WTC11 (cell line): ENCODE measurements at regions not wholly inside any gene's neighbourhood (a gene's known extent, or its start where the extent isn't known, plus 50 kb on each side); places are given as distances from the start of the nearest gene placed in this dataset.

ENCODE experiments used
- ATAC-seq: fragments of 200-7000 bp; cut with Tn5 transposase; 2 replicates; pipeline ENCODE4 v1.10.0; 2021; ENCODE audit warnings: mild to moderate bottlenecking, moderate library complexity
- CTCF ChIA-PET: fragments of 300-600 bp; sonication (Branson Sonifier 250); formaldehyde crosslinking; loops from one replicate; lab custom pipeline; 2021; ENCODE audit warnings: antibody characterized with exemption; lab: Charles Lee
- POLR2A ChIA-PET: fragments of 350-600 bp; sonication (Branson Sonifier 250); formaldehyde crosslinking; loops from one replicate; lab custom pipeline; 2021; ENCODE audit warnings: antibody characterized with exemption; lab: Charles Lee
- DNase-seq: peaks from one replicate; pipeline ENCODE4 v3.0.0; 2021; ENCODE audit warnings: low spot score
- H3K27ac Mint-ChIP-seq: 2 replicates; pipeline ENCODE4 v1.8.0; 2021; ENCODE audit warnings: mixed read lengths
- H3K27me3 Mint-ChIP-seq: 2 replicates; pipeline ENCODE4 v1.8.0; 2021; ENCODE audit warnings: low read depth, mild to moderate bottlenecking, moderate library complexity, mixed read lengths
- H3K36me3 Mint-ChIP-seq: 2 replicates; pipeline ENCODE4 v1.8.0; 2021; ENCODE audit warnings: mixed read lengths
- H3K4me1 Mint-ChIP-seq: 2 replicates; pipeline ENCODE4 v1.8.0; 2022; ENCODE audit warnings: mixed read lengths
- H3K4me3 Mint-ChIP-seq: 2 replicates; pipeline ENCODE4 v1.8.0; 2021; ENCODE audit warnings: mild to moderate bottlenecking, moderate library complexity, mixed read lengths
- H3K9me3 Mint-ChIP-seq: 2 replicates; pipeline ENCODE4 v1.8.0; 2021; ENCODE audit warnings: mixed read lengths
- CREM ChIP-seq: sonication (generic); formaldehyde crosslinking; IDR thresholded peaks from 2 replicates; pipeline ENCODE4 v1.8.1; 2022; ENCODE audit warnings: mild to moderate bottlenecking, missing genetic modification reagents, moderate library complexity
- CTCF ChIP-seq: fragments of 200-600 bp; IDR thresholded peaks from 2 replicates; pipeline ENCODE4 v1.8.0; 2022; ENCODE audit warnings: antibody characterized with exemption
- GABPB1 ChIP-seq: sonication (generic); formaldehyde crosslinking; IDR thresholded peaks from 2 replicates; pipeline ENCODE4 v1.8.1; 2023; ENCODE audit warnings: mild to moderate bottlenecking, missing genetic modification reagents
- HMGXB4 ChIP-seq: sonication (generic); formaldehyde crosslinking; IDR thresholded peaks from 2 replicates; pipeline ENCODE4 v1.8.1; 2023; ENCODE audit warnings: mild to moderate bottlenecking, moderate library complexity, missing genetic modification reagents
- MLX ChIP-seq: sonication (generic); formaldehyde crosslinking; IDR thresholded peaks from 2 replicates; pipeline ENCODE4 v1.8.1; 2023; ENCODE audit warnings: mild to moderate bottlenecking, missing genetic modification reagents, moderate library complexity
- NFYB ChIP-seq: sonication (generic); formaldehyde crosslinking; conservative IDR thresholded peaks from 2 replicates; pipeline ENCODE4 v1.8.0; 2022; ENCODE audit warnings: low read depth, missing genetic modification reagents
- NR1H2 ChIP-seq: sonication (generic); formaldehyde crosslinking; IDR thresholded peaks from 2 replicates; pipeline ENCODE4 v1.9.0; 2021; ENCODE audit warnings: mild to moderate bottlenecking, moderate library complexity, missing genetic modification reagents
- PRRX2 ChIP-seq: fragments of 250-450 bp; sonication (Bioruptor Pico); IDR thresholded peaks from 2 replicates; pipeline ENCODE4 v1.8.0; 2021; ENCODE audit warnings: mild to moderate bottlenecking
- RELA ChIP-seq: sonication (generic); formaldehyde crosslinking; IDR thresholded peaks from 2 replicates; pipeline ENCODE4 v1.8.1; 2022; ENCODE audit warnings: missing genetic modification reagents, mild to moderate bottlenecking, borderline replicate concordance
- SP1 ChIP-seq: sonication (generic); formaldehyde crosslinking; conservative IDR thresholded peaks from 2 replicates; pipeline ENCODE4 v1.8.1; 2022; ENCODE audit warnings: missing genetic modification reagents
- USF1 ChIP-seq: sonication (generic); formaldehyde crosslinking; IDR thresholded peaks from 2 replicates; pipeline ENCODE4 v1.8.0; 2022; ENCODE audit warnings: mild to moderate bottlenecking, missing genetic modification reagents
- ZNF532 ChIP-seq: fragments of 250-450 bp; sonication (Bioruptor Pico); IDR thresholded peaks from 2 replicates; pipeline ENCODE4 v1.9.0; 2021; ENCODE audit warnings: mild to moderate bottlenecking, borderline replicate concordance
- TF ChIP-seq, protein P1 (sequence below): sonication (generic); formaldehyde crosslinking; IDR thresholded peaks from 2 replicates; pipeline ENCODE4 v1.8.1; 2023; ENCODE audit warnings: mild to moderate bottlenecking, missing genetic modification reagents
- TF ChIP-seq, protein P2 (sequence below): sonication (generic); formaldehyde crosslinking; IDR thresholded peaks from 2 replicates; pipeline ENCODE4 v1.8.0; 2022; ENCODE audit warnings: mild to moderate bottlenecking, missing genetic modification reagents
- TF ChIP-seq, protein P3 (sequence below): sonication (generic); formaldehyde crosslinking; IDR thresholded peaks from 2 replicates; pipeline ENCODE4 v1.8.1; 2022; ENCODE audit warnings: low read depth, mild to moderate bottlenecking, moderate library complexity, missing genetic modification reagents, borderline replicate concordance

DNA sequence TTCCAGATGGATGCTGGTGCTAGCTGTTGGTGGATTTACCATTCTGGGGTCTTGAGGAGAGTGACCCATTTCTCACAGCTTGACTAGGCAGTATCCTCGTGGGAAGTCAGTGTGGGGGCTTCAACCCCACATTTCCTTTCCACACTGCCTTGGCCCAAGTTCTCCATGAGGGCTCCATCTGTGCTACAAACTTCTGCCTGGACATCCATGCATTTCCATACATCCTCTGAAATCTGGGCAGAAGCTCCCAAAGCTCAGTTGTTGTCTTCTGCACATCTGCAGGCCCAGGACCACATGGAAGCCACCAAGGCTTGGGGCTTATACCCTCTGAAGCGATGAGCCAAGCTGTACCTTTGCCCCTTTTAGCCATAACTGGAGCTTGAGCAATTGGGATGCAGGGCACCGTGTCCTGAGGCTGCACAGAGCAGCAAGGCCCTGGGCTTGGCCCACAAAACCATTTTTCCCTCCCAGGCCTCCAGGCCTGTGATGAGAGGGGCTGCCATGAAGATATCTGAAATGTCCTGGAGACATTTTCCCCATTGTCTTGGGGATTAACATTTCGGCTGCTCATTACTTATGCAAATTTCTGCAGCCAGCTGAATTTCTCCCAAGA lies 248.7 kb upstream of the ANKRD50 start (continued):
- TF ChIP-seq ZNF532 (CRISPR knock-in tag) (no peak), RELA (CRISPR knock-in tag) (no peak)

GRCh38 chr4:124958847-124959246 lies 246.3 kb upstream of the ANKRD50 start:
- DNase-seq (no peak), ATAC-seq (no peak)
- Mint-ChIP-seq H3K36me3 (peaks cover 28% of the 10 kb centered on the region), H3K4me1 (peaks cover 8% of the 10 kb centered on the region), H3K27ac (no peak overlapping the region), H3K27me3 (peaks cover 7% of the 10 kb centered on the region; the same call in 1 of the 2 replicates), H3K9me3 (peaks cover 32% of the 10 kb centered on the region), H3K4me3 (no peak overlapping the region)
- ChIA-PET POLR2A (no interaction called here), CTCF (no interaction called here)
- no peak for TF ChIP-seq PRRX2 (CRISPR knock-in tag)
- TF ChIP-seq HMGXB4 (CRISPR knock-in tag) = no peak
- no peak for TF ChIP-seq CTCF
- TF ChIP-seq CREM (CRISPR knock-in tag) = no peak
- TF ChIP-seq GABPB1 = no peak
- TF ChIP-seq USF1 (CRISPR knock-in tag) = no peak
- TF ChIP-seq, protein P1, sequence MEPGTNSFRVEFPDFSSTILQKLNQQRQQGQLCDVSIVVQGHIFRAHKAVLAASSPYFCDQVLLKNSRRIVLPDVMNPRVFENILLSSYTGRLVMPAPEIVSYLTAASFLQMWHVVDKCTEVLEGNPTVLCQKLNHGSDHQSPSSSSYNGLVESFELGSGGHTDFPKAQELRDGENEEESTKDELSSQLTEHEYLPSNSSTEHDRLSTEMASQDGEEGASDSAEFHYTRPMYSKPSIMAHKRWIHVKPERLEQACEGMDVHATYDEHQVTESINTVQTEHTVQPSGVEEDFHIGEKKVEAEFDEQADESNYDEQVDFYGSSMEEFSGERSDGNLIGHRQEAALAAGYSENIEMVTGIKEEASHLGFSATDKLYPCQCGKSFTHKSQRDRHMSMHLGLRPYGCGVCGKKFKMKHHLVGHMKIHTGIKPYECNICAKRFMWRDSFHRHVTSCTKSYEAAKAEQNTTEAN (CRISPR knock-in tag) = no peak
- no peak for TF ChIP-seq NFYB (CRISPR knock-in tag)

DNA sequence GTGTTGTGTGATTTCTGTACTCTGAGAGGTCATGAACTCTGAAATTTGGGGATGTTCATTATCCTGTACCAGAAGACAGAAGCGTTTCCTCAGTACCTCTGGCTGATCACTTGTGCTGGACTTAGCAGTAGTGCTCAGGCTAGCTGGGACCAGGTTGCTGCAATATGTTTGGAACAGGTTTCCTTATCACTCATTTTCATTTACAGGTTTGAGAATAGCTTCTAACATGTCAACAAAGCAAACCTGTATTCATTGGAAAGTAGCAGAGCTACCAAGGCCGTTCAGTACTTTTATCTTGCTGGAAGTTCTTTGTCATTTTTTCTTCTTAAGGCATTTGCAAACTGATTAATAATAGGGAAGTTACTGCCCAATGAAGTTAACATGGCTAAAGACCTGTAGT lies 242.9 kb upstream of the ANKRD50 start:
- no peak overlapping the region for H3K27ac Mint-ChIP-seq
- no peak overlapping the region for H3K4me3 Mint-ChIP-seq
- ATAC-seq (no peak), DNase-seq (no peak)
- peaks cover 15% of the 10 kb centered on the region for H3K36me3 Mint-ChIP-seq
- H3K27me3 Mint-ChIP-seq = no peaks in the 10 kb centered on the region
- CTCF ChIA-PET = no interaction called here
- H3K9me3 Mint-ChIP-seq = peaks cover 16% of the 10 kb centered on the region
- peaks cover 8% of the 10 kb centered on the region for H3K4me1 Mint-ChIP-seq
- POLR2A ChIA-PET = no interaction called here
- no peak for TF ChIP-seq SP1 (CRISPR knock-in tag)
- TF ChIP-seq, protein P2, sequence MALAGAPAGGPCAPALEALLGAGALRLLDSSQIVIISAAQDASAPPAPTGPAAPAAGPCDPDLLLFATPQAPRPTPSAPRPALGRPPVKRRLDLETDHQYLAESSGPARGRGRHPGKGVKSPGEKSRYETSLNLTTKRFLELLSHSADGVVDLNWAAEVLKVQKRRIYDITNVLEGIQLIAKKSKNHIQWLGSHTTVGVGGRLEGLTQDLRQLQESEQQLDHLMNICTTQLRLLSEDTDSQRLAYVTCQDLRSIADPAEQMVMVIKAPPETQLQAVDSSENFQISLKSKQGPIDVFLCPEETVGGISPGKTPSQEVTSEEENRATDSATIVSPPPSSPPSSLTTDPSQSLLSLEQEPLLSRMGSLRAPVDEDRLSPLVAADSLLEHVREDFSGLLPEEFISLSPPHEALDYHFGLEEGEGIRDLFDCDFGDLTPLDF = no peak
- TF ChIP-seq RELA (CRISPR knock-in tag) = no peak
- TF ChIP-seq NR1H2 (CRISPR knock-in tag) = no peak
- TF ChIP-seq CTCF = no peak
- TF ChIP-seq, protein P3, sequence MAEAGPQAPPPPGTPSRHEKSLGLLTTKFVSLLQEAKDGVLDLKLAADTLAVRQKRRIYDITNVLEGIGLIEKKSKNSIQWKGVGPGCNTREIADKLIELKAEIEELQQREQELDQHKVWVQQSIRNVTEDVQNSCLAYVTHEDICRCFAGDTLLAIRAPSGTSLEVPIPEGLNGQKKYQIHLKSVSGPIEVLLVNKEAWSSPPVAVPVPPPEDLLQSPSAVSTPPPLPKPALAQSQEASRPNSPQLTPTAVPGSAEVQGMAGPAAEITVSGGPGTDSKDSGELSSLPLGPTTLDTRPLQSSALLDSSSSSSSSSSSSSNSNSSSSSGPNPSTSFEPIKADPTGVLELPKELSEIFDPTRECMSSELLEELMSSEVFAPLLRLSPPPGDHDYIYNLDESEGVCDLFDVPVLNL = no peak
- no peak for TF ChIP-seq MLX (CRISPR knock-in tag)
